ENCODE measurements at regions not wholly inside any gene's neighbourhood (a gene's known extent, or its start where the extent isn't known, plus 50 kb on each side); places are given as distances from the start of the nearest gene placed in this dataset.

GRCh38 chr2:71990826-71991225 is 156.8 kb downstream of the CYP26B1 start:
- no peak for TF ChIP-seq CTCF (IDR thresholded peaks at IDR 0.05; ENCODE audit: low read depth, low read length, missing control alignments)
- no peak for DNase-seq (ENCODE audit: low read depth)
- no peak overlapping the region for H3K4me3 ChIP-seq (ENCODE audit: low read depth, low read length)
- in situ Hi-C loops (cut with HindIII; ENCODE audit: low sequenced_read_pairs) = no loop called here

GRCh38 chr2:71990122-71990521 is 157.5 kb downstream of the CYP26B1 start:
- no peak overlapping the region for H3K4me3 ChIP-seq (ENCODE audit: low read depth, low read length)
- TF ChIP-seq CTCF (IDR thresholded peaks at IDR 0.05; ENCODE audit: low read depth, low read length, missing control alignments) = no peak
- in situ Hi-C loops (cut with HindIII; ENCODE audit: low sequenced_read_pairs) = no loop called here
- DNase-seq (ENCODE audit: low read depth) = no peak

- in situ Hi-C loops (cut with HindIII; ENCODE audit: low sequenced_read_pairs) = no loop called here
- no peak for TF ChIP-seq CTCF (IDR thresholded peaks at IDR 0.05; ENCODE audit: low read depth, low read length, missing control alignments)
- no peak overlapping the region for H3K4me3 ChIP-seq (ENCODE audit: low read depth, low read length)
- no peak for DNase-seq (ENCODE audit: low read depth)
Observed at GRCh38 chr2:71989671-71990070, 158.0 kb downstream of the CYP26B1 start.

GRCh38 chr2:71988170-71988569 is 159.5 kb downstream of the CYP26B1 start:
- no peak for TF ChIP-seq CTCF (IDR thresholded peaks at IDR 0.05; ENCODE audit: low read depth, low read length, missing control alignments)
- H3K4me3 ChIP-seq (ENCODE audit: low read depth, low read length) = no peak overlapping the region
- DNase-seq (ENCODE audit: low read depth) = no peak
- in situ Hi-C loops (cut with HindIII; ENCODE audit: low sequenced_read_pairs) = no loop called here

GRCh38 chr2:71976685-71977084 is 171.0 kb downstream of the CYP26B1 start:
- no peak overlapping the region for H3K4me3 ChIP-seq (ENCODE audit: low read depth, low read length)
- in situ Hi-C loops (cut with HindIII; ENCODE audit: low sequenced_read_pairs) = no loop called here
- no peak for TF ChIP-seq CTCF (IDR thresholded peaks at IDR 0.05; ENCODE audit: low read depth, low read length, missing control alignments)
- no peak for DNase-seq (ENCODE audit: low read depth)

DNA sequence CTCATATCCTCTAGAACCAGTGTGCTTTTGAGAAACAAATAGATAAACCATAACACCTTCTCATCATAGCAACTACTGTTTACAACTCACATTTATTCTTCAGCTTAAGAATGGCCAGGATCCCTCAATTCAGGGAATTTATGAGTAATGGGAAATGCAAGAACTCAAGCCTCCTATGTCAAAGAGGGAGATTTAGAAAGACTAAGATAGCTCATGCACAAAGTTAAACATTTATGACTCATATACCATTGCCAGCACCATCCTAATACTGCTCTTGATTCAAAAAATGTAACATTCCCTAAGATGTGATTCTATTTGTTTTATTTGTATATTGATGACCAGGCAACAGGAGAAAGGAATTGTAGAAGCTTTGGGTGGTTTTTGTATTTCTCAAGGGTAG is 172.8 kb downstream of the CYP26B1 start:
- no peak for TF ChIP-seq CTCF (IDR thresholded peaks at IDR 0.05; ENCODE audit: low read depth, low read length, missing control alignments)
- no peak overlapping the region for H3K4me3 ChIP-seq (ENCODE audit: low read depth, low read length)
- in situ Hi-C loops (cut with HindIII; ENCODE audit: low sequenced_read_pairs) = no loop called here
- DNase-seq (ENCODE audit: low read depth) = no peak

DNA sequence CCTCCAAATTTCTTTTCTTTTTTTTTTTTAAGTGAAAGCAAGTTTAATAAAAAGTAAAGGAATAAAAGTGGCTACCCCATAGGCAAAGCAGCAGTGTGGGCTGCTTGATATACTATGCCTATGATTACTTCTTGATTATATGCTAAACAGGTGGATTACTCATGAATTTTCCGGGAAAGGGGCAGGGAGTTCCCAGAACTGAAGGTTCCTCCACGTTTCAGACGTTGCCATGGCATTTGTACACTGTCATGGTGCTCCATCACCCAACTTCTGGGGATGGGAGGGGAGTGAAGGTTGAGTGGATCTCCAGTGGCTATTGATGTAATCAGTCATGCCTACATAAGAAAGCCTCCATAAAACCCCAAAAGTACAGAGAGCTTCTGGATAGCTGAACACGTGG is 176.2 kb downstream of the CYP26B1 start:
- in situ Hi-C loops (cut with HindIII; ENCODE audit: low sequenced_read_pairs) = no loop called here
- TF ChIP-seq CTCF (IDR thresholded peaks at IDR 0.05; ENCODE audit: low read depth, low read length, missing control alignments) = no peak

More for the DNA sequence above, 176.2 kb downstream of the CYP26B1 start:
- H3K4me3 ChIP-seq (ENCODE audit: low read depth, low read length) = no peak overlapping the region
- DNase-seq (ENCODE audit: low read depth) = no peak
